ENCODE measurements at regions not wholly inside any gene's neighbourhood (a gene's known extent, or its start where the extent isn't known, plus 50 kb on each side); places are given as distances from the start of the nearest gene placed in this dataset.

GRCh38 chr2:177314722-177315264, 50.3 kb upstream of the NFE2L2 start:
- no peak for DNase-seq (ENCODE audit: low read depth)

- DNase-seq (ENCODE audit: low read depth): no peak
Measured at GRCh38 chr2:177315364-177315763, 50.8 kb upstream of the NFE2L2 start.

- DNase-seq (ENCODE audit: low read depth): no peak
Measured at GRCh38 chr2:177316756-177317155, 52.2 kb upstream of the NFE2L2 start.

- no peak for DNase-seq (ENCODE audit: low read depth)
Measured at GRCh38 chr2:177317443-177317842, 52.9 kb upstream of the NFE2L2 start.

- no peak for DNase-seq (ENCODE audit: low read depth)
Measured at GRCh38 chr2:177317857-177318256, 53.3 kb upstream of the NFE2L2 start.

- DNase-seq (ENCODE audit: low read depth): no peak
Measured at GRCh38 chr2:177318613-177319012, 54.1 kb upstream of the NFE2L2 start.

- no peak for DNase-seq (ENCODE audit: low read depth)
Measured at GRCh38 chr2:177320596-177320995, 56.1 kb upstream of the NFE2L2 start.

GRCh38 chr2:177322801-177323261, 58.3 kb upstream of the NFE2L2 start:
- DNase-seq (ENCODE audit: low read depth): no peak

GRCh38 chr2:177324797-177325196, 60.3 kb upstream of the NFE2L2 start:
- DNase-seq (ENCODE audit: low read depth): no peak

- DNase-seq (ENCODE audit: low read depth): peak; percentile 31
Measured at GRCh38 chr2:177325554-177325953, 61.0 kb upstream of the NFE2L2 start.

GRCh38 chr2:177326005-177326404, 61.5 kb upstream of the NFE2L2 start:
- DNase-seq (ENCODE audit: low read depth): no peak

GRCh38 chr2:177326591-177326990, 62.1 kb upstream of the NFE2L2 start:
- DNase-seq (ENCODE audit: low read depth): no peak

- DNase-seq (ENCODE audit: low read depth): no peak
Measured at GRCh38 chr2:177327009-177327408, 62.5 kb upstream of the NFE2L2 start.

- no peak for DNase-seq (ENCODE audit: low read depth)
Measured at GRCh38 chr2:177328056-177328455, 63.5 kb upstream of the NFE2L2 start.

- DNase-seq (ENCODE audit: low read depth): no peak
Measured at GRCh38 chr2:177329064-177329463, 63.5 kb upstream of the AGPS start.

- DNase-seq (ENCODE audit: low read depth): no peak
Measured at GRCh38 chr2:177331466-177331997, 61.0 kb upstream of the AGPS start.

- peak; percentile 31 for DNase-seq (ENCODE audit: low read depth)
Measured at GRCh38 chr2:177332026-177332991, 60.3 kb upstream of the AGPS start.

- DNase-seq (ENCODE audit: low read depth): no peak
Measured at GRCh38 chr2:177332992-177333388, 59.6 kb upstream of the AGPS start.

- no peak for DNase-seq (ENCODE audit: low read depth)
Measured at GRCh38 chr2:177334940-177335543, 57.5 kb upstream of the AGPS start.

- DNase-seq (ENCODE audit: low read depth): no peak
Measured at GRCh38 chr2:177335917-177336450, 56.6 kb upstream of the AGPS start.

- peak; percentile 39 for DNase-seq (ENCODE audit: low read depth)
Measured at GRCh38 chr2:177338177-177338721, 54.3 kb upstream of the AGPS start.

- DNase-seq (ENCODE audit: low read depth): no peak
Measured at GRCh38 chr2:177340158-177340557, 52.4 kb upstream of the AGPS start.
